ENCODE measurements at regions not wholly inside any gene's neighbourhood (a gene's known extent, or its start where the extent isn't known, plus 50 kb on each side); places are given as distances from the start of the nearest gene placed in this dataset.

DNA sequence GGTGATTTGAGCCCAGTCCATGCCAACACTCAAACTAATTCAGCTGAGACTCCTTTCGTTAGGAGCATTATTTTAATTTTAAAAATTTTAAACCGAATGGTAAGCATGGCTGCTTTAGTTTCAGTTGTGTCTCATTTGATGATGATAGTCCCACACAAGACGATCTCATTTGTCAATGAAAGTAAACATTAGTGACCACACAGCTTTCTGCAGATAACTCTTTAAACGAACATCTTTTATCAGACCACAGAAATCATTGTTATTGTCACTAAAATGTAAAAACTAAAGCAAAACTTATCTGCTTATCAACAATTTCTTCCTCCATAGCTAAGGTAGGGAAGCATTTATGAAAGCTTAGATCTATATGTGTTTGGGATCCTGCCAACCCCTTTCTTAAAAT lies 382.2 kb downstream of the ZFHX3 start:
- TF ChIP-seq CTCF (conservative IDR thresholded peaks at IDR 0.05): no peak
- TF ChIP-seq ZFX (IDR thresholded peaks at IDR 0.05): no peak

Data from C4-2B (cell line).